Pancreas (tissue), 10 donors: ENCODE measurements at regions not wholly inside any gene's neighbourhood (a gene's known extent, or its start where the extent isn't known, plus 50 kb on each side); places are given as distances from the start of the nearest gene placed in this dataset.

ENCODE experiments used
- ATAC-seq, 4 donors: fragments of 200-7000 bp; cut with Tn5 transposase; one replicate each; pipeline versions ENCODE4 v1.8.0 to v1.9.1; 2020; ENCODE audit warnings: mild to moderate bottlenecking in 4 of 4, moderate library complexity in 4 of 4
- DNase-seq, 6 donors: peaks; one replicate each; pipeline ENCODE4 v3.0.0-alpha.2; 2020
- FAIRE-seq: peaks from 2 replicates; lab custom pipeline; 2012; peaks lifted over from hg19 to GRCh38; lab: Jason Lieb, UNC
- H3K27ac ChIP-seq, 4 donors: fragments of 200-600 bp; sonication (generic); 1 replicate in 3 of 4; 2 replicates in 1 of 4; pipeline versions ENCODE4 v1.5.0 to v1.8.0; 2020
- H3K27me3 ChIP-seq, 4 donors: fragments of 200-600 bp; one replicate each; pipeline ENCODE4 v1.8.0; 2021
- H3K36me3 ChIP-seq, 3 donors: fragments of 200-600 bp; sonication (generic) in 1 of 3; one replicate each; pipeline versions ENCODE4 v1.5.0 to v1.8.0; 2020 to 2021
- H3K4me1 ChIP-seq, 3 donors: fragments of 200-600 bp; one replicate each; pipeline ENCODE4 v1.8.0; 2021
- H3K4me3 ChIP-seq, 4 donors: fragments of 200-600 bp; sonication (generic) in 2 of 4; one replicate each; pipeline versions ENCODE4 v1.5.0 to v1.8.0; 2020 to 2021
- H3K9me3 ChIP-seq, 4 donors: fragments of 200-600 bp; one replicate each; pipeline ENCODE4 v1.8.0; 2021
- WGBS, 2 donors: extraction: QIAGEN DNeasy Blood & Tissue Kit; methylation state at CpG; one replicate each; pipeline ENCODE4 v1.1.7; 2013; 5-methylcytosine and 5-hydroxymethylcytosine counted together
- intact Hi-C, 3 donors: fragments of 100-400 bp; cut with DNase I; formaldehyde crosslinking; loops; one replicate each; pipeline versions ENCODE4 v1.11.1 to v1.14.2; 2022
- TF ChIP-seq, protein P1 (sequence below), 4 donors: fragments of 200-600 bp; sonication (generic) in 3 of 4; IDR thresholded peaks; one replicate each; pipeline versions ENCODE4 v1.5.0 to v1.8.0; 2021; ENCODE audit warnings: antibody characterized with exemption in 4 of 4
- donor health status: healthy with polysubstance abuse.
- donor health status: DM: no; HTN: no; CAD: no; lungs with moderate emphysema.
- donor health status: DM: no; HTN: no; CAD: no.
- donor health status: control.
- donor health status: control.
- donor health status: Bipolar disorder and iron deficiency.
- donor health status: DM: yes; HTN: yes; CAD: no.
- donor health status: DM: no; HTN: no; CAD: no.
- donor health status: DM: no; HTN: no; CAD: no.
- donor health status: DM: yes; HTN: yes; CAD: no.

DNA sequence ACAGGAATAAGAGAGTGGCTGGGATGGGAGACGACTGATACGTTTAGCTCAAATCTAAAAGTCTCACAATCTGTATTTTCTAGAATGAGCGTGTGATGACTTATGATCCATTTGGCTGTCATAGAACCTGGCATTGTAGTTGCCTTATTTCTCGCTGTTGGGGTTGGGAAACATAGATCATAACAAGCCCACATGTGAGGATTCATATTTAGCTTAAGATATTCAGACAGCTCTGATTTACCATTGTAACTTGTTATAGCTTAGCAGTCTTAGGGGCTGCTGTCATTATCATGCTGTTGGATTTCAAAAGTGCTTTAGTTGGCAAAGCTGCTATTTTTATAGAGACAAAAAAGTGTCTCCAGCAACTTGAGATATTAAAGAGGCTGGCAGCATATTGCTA lies 871.3 kb downstream of the ZPLD1 start:
- ATAC-seq (no peak), DNase-seq (no peak), FAIRE-seq (no peak)
- Histone ChIP-seq H3K36me3 (no peaks in the 10 kb centered on the region), H3K9me3 (no peaks in the 10 kb centered on the region), H3K4me3 (no peak overlapping the region), H3K27ac (no peak overlapping the region), H3K4me1 (no peaks in the 10 kb centered on the region), H3K27me3 (no peaks in the 10 kb centered on the region)
- TF ChIP-seq, protein P1, sequence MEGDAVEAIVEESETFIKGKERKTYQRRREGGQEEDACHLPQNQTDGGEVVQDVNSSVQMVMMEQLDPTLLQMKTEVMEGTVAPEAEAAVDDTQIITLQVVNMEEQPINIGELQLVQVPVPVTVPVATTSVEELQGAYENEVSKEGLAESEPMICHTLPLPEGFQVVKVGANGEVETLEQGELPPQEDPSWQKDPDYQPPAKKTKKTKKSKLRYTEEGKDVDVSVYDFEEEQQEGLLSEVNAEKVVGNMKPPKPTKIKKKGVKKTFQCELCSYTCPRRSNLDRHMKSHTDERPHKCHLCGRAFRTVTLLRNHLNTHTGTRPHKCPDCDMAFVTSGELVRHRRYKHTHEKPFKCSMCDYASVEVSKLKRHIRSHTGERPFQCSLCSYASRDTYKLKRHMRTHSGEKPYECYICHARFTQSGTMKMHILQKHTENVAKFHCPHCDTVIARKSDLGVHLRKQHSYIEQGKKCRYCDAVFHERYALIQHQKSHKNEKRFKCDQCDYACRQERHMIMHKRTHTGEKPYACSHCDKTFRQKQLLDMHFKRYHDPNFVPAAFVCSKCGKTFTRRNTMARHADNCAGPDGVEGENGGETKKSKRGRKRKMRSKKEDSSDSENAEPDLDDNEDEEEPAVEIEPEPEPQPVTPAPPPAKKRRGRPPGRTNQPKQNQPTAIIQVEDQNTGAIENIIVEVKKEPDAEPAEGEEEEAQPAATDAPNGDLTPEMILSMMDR (IDR thresholded peaks at IDR 0.05) = no peak
- 63 to 77% methylated on average over 4 of the region's 4 CpGs for WGBS, 2 donors
- intact Hi-C loops = no loop called here

DNA sequence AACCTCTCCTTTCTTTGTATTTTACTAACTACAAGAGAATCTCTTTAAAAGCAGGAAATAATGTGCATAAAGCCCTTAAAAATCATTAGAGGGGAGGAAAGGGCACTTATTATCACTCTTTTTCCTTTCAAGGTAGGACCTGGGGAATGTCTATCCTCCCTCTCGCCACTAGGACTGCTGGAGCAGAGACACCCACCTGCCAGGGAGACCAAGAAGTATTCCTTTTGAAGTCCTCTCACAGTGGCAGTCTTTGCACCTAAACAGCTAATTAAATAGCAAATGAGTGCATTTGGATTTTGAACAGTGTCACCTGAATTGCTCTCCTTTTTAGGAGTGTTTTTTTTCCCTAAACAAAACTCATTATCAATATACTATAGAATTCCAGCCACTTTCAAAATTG lies 874.1 kb downstream of the ZPLD1 start:
- Histone ChIP-seq H3K36me3 (no peaks in the 10 kb centered on the region), H3K4me3 (no peak overlapping the region), H3K9me3 (no peaks in the 10 kb centered on the region), H3K27ac (no peak overlapping the region), H3K27me3 (no peaks in the 10 kb centered on the region), H3K4me1 (no peaks in the 10 kb centered on the region)
- FAIRE-seq (no peak), ATAC-seq (no peak), DNase-seq (no peak)
- 53 to 64% methylated on average over 1 of the region's 1 CpG for WGBS, 2 donors
- TF ChIP-seq, protein P1 (IDR thresholded peaks at IDR 0.05) = no peak
- intact Hi-C loops = no loop called here

DNA sequence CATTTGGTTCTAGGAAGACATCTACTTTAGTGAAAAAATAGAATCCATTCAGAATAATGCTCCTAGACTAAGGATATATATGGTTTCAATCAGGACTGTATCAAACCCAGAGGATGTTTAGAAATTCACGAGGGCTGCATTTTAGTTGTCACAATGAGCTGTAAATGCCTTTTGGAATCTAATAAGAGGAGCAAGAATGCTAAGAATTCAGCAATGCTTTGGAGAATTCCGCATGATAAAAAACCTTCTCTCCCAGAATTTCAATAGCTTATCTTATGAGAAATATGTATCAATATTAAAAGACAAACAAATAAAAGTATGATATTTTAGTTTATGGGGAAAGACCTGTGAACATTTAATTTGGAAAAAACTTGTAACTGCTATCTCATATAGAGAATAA lies 885.1 kb downstream of the ZPLD1 start:
- Histone ChIP-seq H3K27ac (no peak overlapping the region), H3K27me3 (no peaks in the 10 kb centered on the region), H3K36me3 (no peaks in the 10 kb centered on the region), H3K4me1 (no peaks in the 10 kb centered on the region), H3K9me3 (no peaks in the 10 kb centered on the region), H3K4me3 (no peak overlapping the region)
- no peak for ATAC-seq
- intact Hi-C loops = no loop called here
- 23% methylated on average over 2 of the region's 2 CpGs for WGBS, 2 donors
- DNase-seq = no peak
- TF ChIP-seq, protein P1 (IDR thresholded peaks at IDR 0.05) = no peak
- FAIRE-seq = no peak

DNA sequence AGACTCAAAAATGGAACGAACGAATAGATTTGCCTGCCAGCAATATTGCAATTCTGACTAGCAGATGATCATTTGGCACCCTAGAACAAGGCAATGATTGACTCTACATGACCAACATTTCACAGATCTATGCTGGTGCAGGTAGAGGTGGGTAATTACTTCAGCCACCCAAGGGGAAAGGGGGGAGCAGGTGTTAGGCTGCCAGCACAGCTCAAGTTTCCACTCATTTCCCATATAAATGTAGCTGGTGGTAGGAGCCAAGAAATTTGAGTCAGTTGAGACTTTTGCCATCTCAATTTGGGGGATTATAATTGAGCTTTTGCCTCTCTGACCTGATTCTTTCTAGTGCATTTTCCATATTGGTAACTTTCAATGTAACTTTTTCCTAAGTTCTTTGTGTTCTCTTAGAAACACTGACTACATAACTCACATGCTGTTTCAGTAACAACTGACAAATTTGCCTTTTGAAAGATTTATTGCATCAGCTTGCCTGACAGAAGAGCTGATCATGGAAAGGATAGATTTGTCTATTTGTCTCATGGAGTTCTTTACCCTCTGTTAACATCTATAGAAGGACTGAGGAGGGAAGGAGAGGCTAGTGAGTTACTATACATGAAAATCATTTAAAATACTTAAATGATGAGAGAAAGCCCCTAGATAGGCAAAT lies 902.5 kb downstream of the ZPLD1 start:
- Histone ChIP-seq H3K4me1 (no peaks in the 10 kb centered on the region), H3K27me3 (no peaks in the 10 kb centered on the region), H3K27ac (no peak overlapping the region), H3K9me3 (no peaks in the 10 kb centered on the region), H3K36me3 (no peaks in the 10 kb centered on the region), H3K4me3 (no peak overlapping the region)
- ATAC-seq = no peak
- FAIRE-seq = no peak
- intact Hi-C loops = no loop called here
- no peak for DNase-seq
- TF ChIP-seq, protein P1 (IDR thresholded peaks at IDR 0.05) = no peak
- WGBS, 2 donors = 46 to 58% methylated on average over 2 of the region's 2 CpGs

DNA sequence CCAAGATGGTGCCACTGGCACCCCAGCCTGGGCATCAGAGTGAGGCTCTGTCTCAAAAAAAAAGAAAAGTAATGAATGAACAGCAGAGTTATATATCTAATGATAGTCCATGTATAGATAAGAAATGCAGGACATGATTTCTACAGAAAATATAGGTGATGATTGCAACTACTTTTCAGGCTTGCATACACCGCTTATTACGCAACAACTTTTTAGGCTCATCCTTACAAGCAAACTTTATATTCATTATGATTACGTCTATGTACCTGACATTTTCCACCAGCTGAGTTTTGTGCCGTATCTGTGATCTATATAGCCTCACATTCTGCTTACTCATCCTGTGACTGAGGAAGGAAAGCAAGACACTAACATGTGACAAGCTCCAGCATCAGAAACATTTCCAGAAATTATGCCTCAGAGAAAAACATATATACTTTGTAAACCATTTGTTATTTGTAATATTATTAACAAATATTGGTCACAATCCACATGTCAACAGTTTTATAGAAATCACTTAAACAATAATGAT lies 906.3 kb downstream of the ZPLD1 start:
- 79 to 89% methylated on average over 4 of the region's 4 CpGs for WGBS, 2 donors
- FAIRE-seq = no peak
- no peaks in the 10 kb centered on the region for H3K27me3 ChIP-seq

More for the DNA sequence above, 906.3 kb downstream of the ZPLD1 start:
- Histone ChIP-seq H3K27ac (no peak overlapping the region), H3K4me3 (no peak overlapping the region), H3K36me3 (no peaks in the 10 kb centered on the region), H3K9me3 (no peaks in the 10 kb centered on the region), H3K4me1 (no peaks in the 10 kb centered on the region)
- ATAC-seq (no peak), DNase-seq (no peak)
- TF ChIP-seq, protein P1 (IDR thresholded peaks at IDR 0.05) = no peak
- intact Hi-C loops = no loop called here
